Tibial artery (tissue), 4 donors: ENCODE measurements at regions not wholly inside any gene's neighbourhood (a gene's known extent, or its start where the extent isn't known, plus 50 kb on each side); places are given as distances from the start of the nearest gene placed in this dataset.

Experiments used
- DNase-seq, 2 donors: peaks; one replicate each; pipeline ENCODE4 v3.0.0-alpha.2; 2019
- H3K27ac ChIP-seq, 2 donors: fragments of 200-600 bp; sonication (generic) in 1 of 2; 1 replicate in 1 of 2; 2 replicates in 1 of 2; pipeline ENCODE4 v1.5.1; 2018 to 2019; ENCODE audit warnings: mild to moderate bottlenecking in 1 of 2
- H3K27me3 ChIP-seq, 2 donors: fragments of 200-600 bp; sonication (generic) in 1 of 2; one replicate each; pipeline versions ENCODE4 v1.5.1 to v1.6.0; 2016 to 2019
- H3K36me3 ChIP-seq, 3 donors: fragments of 200-600 bp; sonication (generic) in 2 of 3; one replicate each; pipeline ENCODE4 v1.5.1; 2016 to 2019; ENCODE audit warnings: mild to moderate bottlenecking in 2 of 3
- H3K4me1 ChIP-seq, 4 donors: fragments of 200-600 bp; sonication (generic) in 2 of 4; 1 replicate in 3 of 4; 2 replicates in 1 of 4; pipeline ENCODE4 v1.5.1; 2016 to 2019
- H3K4me3 ChIP-seq, 2 donors: fragments of 200-600 bp; sonication (generic) in 1 of 2; 1 replicate in 1 of 2; 2 replicates in 1 of 2; pipeline ENCODE4 v1.5.1; 2018 to 2019; ENCODE audit warnings: mild to moderate bottlenecking in 2 of 2
- H3K9me3 ChIP-seq, 3 donors: fragments of 200-600 bp; sonication (generic) in 1 of 3; one replicate each; pipeline ENCODE4 v1.5.1; 2016 to 2019
- CTCF ChIP-seq, 2 experiments: fragments of 200-600 bp in 1 of 2; fragments of 450-650 bp in 1 of 2; IDR thresholded peaks; one replicate each; pipeline ENCODE4 v1.5.1; 2017 to 2019; ENCODE audit warnings: antibody characterized with exemption in 2 of 2, mild to moderate bottlenecking in 1 of 2, moderate library complexity in 1 of 2
- intact Hi-C: fragments of 100-400 bp; cut with DNase I; formaldehyde crosslinking; loops from one replicate; pipeline ENCODE4 v1.15.0; 2023; ENCODE audit warnings: low total_unique reads

GRCh38 chrX:17939724-17940123 lies 78.6 kb upstream of the RAI2 start:
- intact Hi-C loops: no loop called here
- Histone ChIP-seq H3K4me3 (no peak overlapping the region), H3K4me1 (no peaks in the 10 kb centered on the region), H3K36me3 (no peaks in the 10 kb centered on the region), H3K27me3 (no peaks in the 10 kb centered on the region), H3K9me3 (no peaks in the 10 kb centered on the region), H3K27ac (no peak overlapping the region)
- no peak for DNase-seq
- TF ChIP-seq CTCF (IDR thresholded peaks at IDR 0.05): no peak

- no peak overlapping the region for H3K27ac ChIP-seq
- no peak for DNase-seq
- intact Hi-C loops: no loop called here
- no peaks in the 10 kb centered on the region for H3K4me1 ChIP-seq
- H3K36me3 ChIP-seq: no peaks in the 10 kb centered on the region
- no peak for TF ChIP-seq CTCF (IDR thresholded peaks at IDR 0.05)
- H3K27me3 ChIP-seq: no peaks in the 10 kb centered on the region
- H3K9me3 ChIP-seq: no peaks in the 10 kb centered on the region
- no peak overlapping the region for H3K4me3 ChIP-seq
These were observed 72.8 kb upstream of the RAI2 start for GRCh38 chrX:17933856-17934255.

GRCh38 chrX:17932781-17933180 lies 71.7 kb upstream of the RAI2 start:
- Histone ChIP-seq H3K4me1 (no peaks in the 10 kb centered on the region), H3K36me3 (no peaks in the 10 kb centered on the region), H3K9me3 (no peaks in the 10 kb centered on the region), H3K4me3 (no peak overlapping the region), H3K27me3 (no peaks in the 10 kb centered on the region), H3K27ac (no peak overlapping the region)
- intact Hi-C loops: no loop called here
- no peak for TF ChIP-seq CTCF (IDR thresholded peaks at IDR 0.05)
- no peak for DNase-seq

- TF ChIP-seq CTCF (IDR thresholded peaks at IDR 0.05): no peak
- Histone ChIP-seq H3K27me3 (no peaks in the 10 kb centered on the region), H3K36me3 (no peaks in the 10 kb centered on the region), H3K4me3 (no peak overlapping the region), H3K9me3 (no peaks in the 10 kb centered on the region), H3K27ac (no peak overlapping the region), H3K4me1 (no peaks in the 10 kb centered on the region)
- no peak for DNase-seq
- intact Hi-C loops: no loop called here
These were observed 70.8 kb upstream of the RAI2 start for GRCh38 chrX:17931855-17932254.

- Histone ChIP-seq H3K4me3 (no peak overlapping the region), H3K4me1 (no peaks in the 10 kb centered on the region), H3K9me3 (no peaks in the 10 kb centered on the region), H3K36me3 (no peaks in the 10 kb centered on the region), H3K27ac (no peak overlapping the region), H3K27me3 (no peaks in the 10 kb centered on the region)
- intact Hi-C loops: no loop called here
- no peak for TF ChIP-seq CTCF (IDR thresholded peaks at IDR 0.05)
- no peak for DNase-seq
These were observed 69.8 kb upstream of the RAI2 start for GRCh38 chrX:17930850-17931249.

GRCh38 chrX:17923546-17923945 lies 62.4 kb upstream of the RAI2 start:
- no peaks in the 10 kb centered on the region for H3K9me3 ChIP-seq
- H3K27ac ChIP-seq: no peak overlapping the region
- no peaks in the 10 kb centered on the region for H3K27me3 ChIP-seq
- TF ChIP-seq CTCF (IDR thresholded peaks at IDR 0.05): no peak
- no peak for DNase-seq
- H3K36me3 ChIP-seq: no peaks in the 10 kb centered on the region
- no peaks in the 10 kb centered on the region for H3K4me1 ChIP-seq
- intact Hi-C loops: no loop called here
- H3K4me3 ChIP-seq: no peak overlapping the region
